ENCODE measurements at regions not wholly inside any gene's neighbourhood (a gene's known extent, or its start where the extent isn't known, plus 50 kb on each side); places are given as distances from the start of the nearest gene placed in this dataset.

- DNase-seq: peak; percentile 13
Measured at GRCh38 chr1:194289569-194290266, 1103.3 kb upstream of the B3GALT2 start.

DNA sequence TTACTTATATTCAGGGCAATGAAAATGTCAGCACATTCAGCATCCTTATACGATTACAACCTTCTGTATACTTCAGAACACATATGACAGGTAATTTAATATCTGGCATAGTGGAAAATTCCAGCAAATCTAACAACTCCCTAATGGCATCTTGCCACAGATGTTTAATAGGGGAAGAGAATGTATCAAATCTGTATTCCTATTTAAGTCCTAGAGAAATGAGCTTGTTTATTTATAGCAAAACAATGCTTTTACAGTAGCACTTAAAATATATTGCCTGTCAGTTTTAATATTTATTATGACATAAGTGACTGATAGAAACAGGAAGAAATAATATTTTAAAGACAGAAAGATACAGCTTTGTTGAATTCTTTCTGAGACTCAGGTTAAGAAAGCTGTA is 1101.8 kb upstream of the B3GALT2 start:
- no peak for DNase-seq

- no peak for DNase-seq
Measured at GRCh38 chr1:194281376-194281775, 1095.0 kb upstream of the B3GALT2 start.

- DNase-seq: no peak
Measured at GRCh38 chr1:194280463-194280862, 1094.0 kb upstream of the B3GALT2 start.

GRCh38 chr1:194279975-194280374 is 1093.6 kb upstream of the B3GALT2 start:
- DNase-seq: no peak

GRCh38 chr1:194277927-194278326 is 1091.5 kb upstream of the B3GALT2 start:
- DNase-seq: no peak

DNA sequence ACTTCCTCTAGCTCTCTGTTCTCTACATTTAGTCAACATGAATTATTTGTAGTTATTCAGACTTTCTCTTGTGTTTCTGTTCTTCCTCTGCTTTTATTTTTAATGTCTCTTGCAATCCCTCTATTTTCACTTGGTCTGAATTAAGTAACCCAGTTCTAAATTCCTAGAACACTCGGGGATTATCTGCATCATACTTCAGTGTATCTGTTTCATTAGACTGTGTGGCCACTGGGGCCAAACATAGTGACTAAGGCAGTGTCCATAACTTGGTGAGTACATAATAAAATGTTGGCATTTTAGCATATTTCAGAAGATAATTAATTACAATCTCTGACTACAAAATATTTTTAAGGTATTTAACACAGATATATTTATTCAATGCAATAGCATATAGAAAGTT is 1087.2 kb upstream of the B3GALT2 start:
- no peak for DNase-seq

DNA sequence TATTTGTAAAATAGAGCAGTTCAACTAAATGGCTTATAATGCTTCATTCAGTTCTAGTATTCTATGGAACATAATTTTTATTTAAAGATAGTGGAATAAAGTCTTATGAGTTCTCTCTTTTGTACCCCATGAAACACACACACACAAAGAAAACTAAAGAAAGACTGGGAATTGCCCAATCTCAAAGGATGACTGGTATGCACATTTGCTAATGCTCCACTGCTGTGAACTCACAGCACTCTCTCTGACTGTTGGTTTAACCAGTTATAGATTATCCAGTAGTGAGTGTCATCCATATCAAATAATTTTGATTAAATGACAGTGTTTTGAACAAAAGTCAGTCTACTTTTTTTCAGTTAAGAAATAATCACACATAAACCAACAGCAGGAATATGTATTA is 1082.4 kb upstream of the B3GALT2 start:
- no peak for DNase-seq

- DNase-seq: no peak
Measured at GRCh38 chr1:194267021-194267420, 1080.6 kb upstream of the B3GALT2 start.

DNA sequence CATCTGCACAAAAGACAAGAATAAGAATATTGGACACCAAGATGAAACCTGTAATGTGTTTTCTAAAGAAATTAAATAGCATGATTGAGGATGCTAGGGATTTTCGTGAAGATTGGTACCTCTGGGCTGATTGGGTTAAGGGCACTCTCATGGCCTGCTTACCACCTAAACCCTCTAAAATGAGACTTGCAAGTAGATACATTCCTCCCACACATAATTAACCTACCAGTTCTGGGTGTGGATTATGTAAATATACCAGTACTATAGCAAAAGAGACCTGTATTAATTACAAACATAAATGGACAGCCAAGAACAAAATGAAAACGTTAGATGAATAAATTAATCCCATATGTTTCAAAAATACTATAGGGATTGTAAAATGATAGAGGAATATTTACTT is 1069.6 kb upstream of the B3GALT2 start:
- DNase-seq: no peak

- no peak for DNase-seq
Measured at GRCh38 chr1:194252199-194252598, 1065.8 kb upstream of the B3GALT2 start.

GRCh38 chr1:194241215-194241614 is 1054.8 kb upstream of the B3GALT2 start:
- DNase-seq: no peak

DNA sequence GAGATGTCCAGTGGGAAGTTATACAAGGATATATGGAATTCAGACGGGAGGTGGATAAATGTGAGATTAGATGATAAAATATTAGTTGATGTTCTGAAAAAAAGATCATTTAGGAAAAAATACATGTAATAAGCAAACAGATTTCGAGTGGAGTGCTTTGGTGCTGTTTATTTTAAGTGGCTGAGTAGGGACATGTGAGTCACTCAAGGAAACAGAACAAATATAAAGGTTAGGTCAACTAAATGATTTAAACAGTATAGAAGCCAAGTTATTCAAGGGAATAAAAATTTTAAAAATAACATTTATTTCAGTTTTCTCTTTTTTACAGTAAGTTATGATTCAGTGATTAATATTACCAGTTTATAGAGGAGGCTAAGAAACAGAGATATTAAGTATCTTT is 1046.7 kb upstream of the B3GALT2 start:
- DNase-seq: no peak

GRCh38 chr1:194230351-194231144 is 1044.1 kb upstream of the B3GALT2 start:
- DNase-seq: no peak

GRCh38 chr1:194228427-194228826 is 1042.0 kb upstream of the B3GALT2 start:
- no peak for DNase-seq

DNA sequence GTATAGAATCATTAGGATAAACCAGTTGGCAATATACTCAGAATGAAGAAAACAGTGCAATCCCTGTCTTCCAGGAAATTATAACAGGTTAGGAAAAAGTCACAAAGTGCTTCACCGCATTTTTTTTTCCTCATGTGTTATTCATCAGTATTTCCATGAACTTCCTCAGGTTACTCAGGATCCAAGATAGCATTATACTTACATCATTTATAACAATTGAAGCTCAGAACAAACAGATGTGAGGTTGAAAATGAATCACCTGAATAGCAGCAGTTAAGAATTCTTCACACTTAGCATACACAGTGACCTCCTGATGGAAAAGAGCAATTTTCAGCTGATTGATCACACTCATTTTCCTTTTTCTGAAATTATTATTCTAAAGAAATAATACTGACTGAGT is 1040.7 kb upstream of the B3GALT2 start:
- no peak for DNase-seq

- DNase-seq: no peak
Measured at GRCh38 chr1:194225821-194226220, 1039.4 kb upstream of the B3GALT2 start.

GRCh38 chr1:194223596-194223995 is 1037.2 kb upstream of the B3GALT2 start:
- no peak for DNase-seq

DNA sequence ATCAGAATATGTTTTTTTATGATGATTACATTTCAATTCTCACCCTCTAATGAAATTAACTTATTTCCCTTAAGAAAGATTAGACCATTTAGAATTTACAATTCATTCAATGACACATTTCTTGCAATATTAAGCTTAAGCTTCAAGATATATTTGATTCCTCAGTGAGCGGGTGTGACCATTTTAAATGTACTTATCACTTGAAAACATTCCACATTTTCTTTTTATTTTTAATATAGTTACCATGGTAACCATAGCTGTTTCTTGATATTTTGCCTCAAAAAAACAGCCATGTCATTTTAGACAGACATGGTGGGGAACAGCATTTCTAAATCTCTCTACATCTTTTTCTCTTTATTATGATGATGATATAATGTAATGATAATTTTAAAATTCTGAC is 1029.0 kb upstream of the B3GALT2 start:
- DNase-seq: no peak

GRCh38 chr1:194214735-194215134 is 1028.3 kb upstream of the B3GALT2 start:
- DNase-seq: no peak

DNA sequence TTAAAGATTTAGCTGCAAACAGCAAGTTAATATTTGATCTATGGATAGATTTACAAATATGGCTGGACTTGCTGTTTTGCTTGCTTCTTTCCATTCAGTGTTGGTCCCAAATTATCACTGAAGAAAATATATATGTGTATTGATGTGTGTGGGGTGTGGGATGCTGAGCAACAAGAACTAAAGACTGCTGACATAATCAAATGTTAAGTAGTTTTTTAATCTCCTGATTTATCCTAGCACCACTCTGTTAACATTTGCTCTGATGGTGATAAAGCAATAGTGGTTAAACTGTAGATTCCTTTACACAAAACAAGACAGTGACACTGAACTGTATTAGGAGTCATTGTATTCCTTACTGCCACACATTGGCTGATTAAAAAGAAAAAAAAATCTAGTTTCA is 1023.5 kb upstream of the B3GALT2 start:
- no peak for DNase-seq

DNA sequence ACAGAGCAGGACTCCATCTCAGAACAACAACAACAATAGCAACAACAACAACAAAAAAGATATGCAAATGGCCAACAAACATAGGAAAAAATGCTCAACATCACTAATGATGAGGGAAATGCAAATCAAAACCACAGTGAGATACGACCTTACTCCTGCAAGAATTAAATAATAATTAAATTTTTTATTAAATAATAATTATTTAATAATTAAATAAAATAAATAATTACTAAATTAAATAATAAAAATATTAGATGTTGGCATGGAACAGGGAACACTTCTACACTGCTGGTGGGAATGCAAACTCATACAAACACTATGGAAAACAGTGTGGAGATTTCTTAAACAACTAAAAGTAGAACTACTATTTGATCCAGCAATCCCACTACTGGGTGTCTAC is 1022.3 kb upstream of the B3GALT2 start:
- no peak for DNase-seq

- DNase-seq: no peak
Measured at GRCh38 chr1:194196562-194196961, 1010.1 kb upstream of the B3GALT2 start.

GRCh38 chr1:194194724-194195123 is 1008.3 kb upstream of the B3GALT2 start:
- no peak for DNase-seq

- DNase-seq: no peak
Measured at GRCh38 chr1:194184974-194185373, 998.6 kb upstream of the B3GALT2 start.

Measured in stimulated activated CD4-positive, alpha-beta T cell treated with anti-CD3 and anti-CD28 coated beads, Interleukin-12 subunit alpha, Interleukin-12 subunit beta, amount 100 ng/mL, for 4 hours (primary cell).